K562 (cell line): ENCODE measurements at regions not wholly inside any gene's neighbourhood (a gene's known extent, or its start where the extent isn't known, plus 50 kb on each side); places are given as distances from the start of the nearest gene placed in this dataset.

Source experiments
- ATAC-seq: fragments of 200-7000 bp; cut with Tn5 transposase; 3 replicates; pipeline ENCODE4 v1.9.1; 2020; ENCODE audit warnings: moderate library complexity
- BruUV-seq: library from RNA; stranded (reverse); fragments of 400-500 nt; replicated peaks from 2 replicates; lab custom pipeline; 2021; lab: Mats Ljungman, UMichigan
- CTCF ChIA-PET: fragments of 300-600 bp; formaldehyde crosslinking; extraction: SDS; loops from one replicate; lab custom pipeline; 2021; ENCODE audit warnings: low intra/inter-chr PET ratio; lab: Yijun Ruan, JAX
- POLR2A ChIA-PET: fragments of 300-600, 350-650 bp; sonication (Branson Sonifier 250); formaldehyde crosslinking; extraction: SDS; loops from one replicate; lab custom pipeline; 2021; ENCODE audit warnings: antibody characterized with exemption, inconsistent platforms; lab: Yijun Ruan, JAX
- DNase-seq, 4 experiments: peaks; one replicate each; pipeline versions ENCODE4 v3.0.0 to v3.0.0-alpha.2; 2011 to 2018; ENCODE audit warnings: low spot score in 3 of 4, mixed read lengths in 3 of 4; ENCODE audit errors: extremely low read depth in 1 of 4
- FAIRE-seq: peaks from 2 replicates; lab custom pipeline; 2011; peaks lifted over from hg19 to GRCh38; lab: Jason Lieb, UNC
- H2AFZ ChIP-seq: 2 replicates; pipeline ENCODE4 v1.6.0; 2011; ENCODE audit warnings: low read depth, low read length, control low read depth, inconsistent platforms
- H3K27ac ChIP-seq: fragments of 200-600 bp; 3 replicates; pipeline ENCODE4 v1.8.0; 2011; ENCODE audit warnings: low read depth, mild to moderate bottlenecking, control low read depth, inconsistent platforms, low read length, moderate library complexity, mixed read lengths; ENCODE audit errors: extremely low read depth
- H3K27me3 ChIP-seq, 2 experiments: fragments of 300-600 bp in 1 of 2; 2 replicates in 1 of 2; 3 replicates in 1 of 2; pipeline versions ENCODE4 v1.6.0 to v1.8.0; 2011; ENCODE audit warnings: inconsistent platforms in 2 of 2, low read length in 2 of 2, mild to moderate bottlenecking in 1 of 2, mixed read lengths in 1 of 2, moderate library complexity in 1 of 2; ENCODE audit not compliant: control insufficient read depth in 2 of 2, insufficient read depth in 2 of 2
- H3K36me3 ChIP-seq: fragments of 300-600 bp; 3 replicates; pipeline ENCODE4 v1.8.0; 2011; ENCODE audit warnings: mild to moderate bottlenecking, low read length, inconsistent platforms; ENCODE audit not compliant: control insufficient read depth, insufficient read depth
- H3K4me1 ChIP-seq, 2 experiments: fragments of 200-600 bp in 1 of 2; replicated peaks in 1 of 2; 2 replicates in 1 of 2; 3 replicates in 1 of 2; pipeline versions ENCODE4 v1.5.1 to v1.8.0; 2011; ENCODE audit warnings: inconsistent platforms in 2 of 2, low read length in 2 of 2, mild to moderate bottlenecking in 1 of 2, mixed read lengths in 1 of 2, moderate library complexity in 1 of 2; ENCODE audit not compliant: control insufficient read depth in 2 of 2, insufficient read depth in 2 of 2
- H3K4me2 ChIP-seq: 2 replicates; pipeline ENCODE4 v1.6.1; 2011; ENCODE audit warnings: low read length, control low read depth, inconsistent platforms, mixed read lengths; ENCODE audit not compliant: insufficient read depth
- H3K4me3 ChIP-seq: fragments of 200-600 bp; sonication (generic), shearing (Covaris generic); 2 replicates; pipeline ENCODE4 v1.5.1; 2016; ENCODE audit warnings: control low read depth, inconsistent platforms
- H3K79me2 ChIP-seq: fragments of 200-600 bp; 3 replicates; pipeline ENCODE4 v1.8.0; 2011; ENCODE audit warnings: low read length, inconsistent platforms; ENCODE audit not compliant: control insufficient read depth, insufficient read depth
- H3K9ac ChIP-seq, 2 experiments: 2 replicates each; pipeline versions ENCODE4 v1.6.0 to v1.6.1; 2011; ENCODE audit warnings: low read depth in 2 of 2, low read length in 2 of 2, control low read depth in 1 of 2, inconsistent platforms in 1 of 2, mild to moderate bottlenecking in 1 of 2, mixed read lengths in 1 of 2; ENCODE audit not compliant: insufficient read depth in 1 of 2
- H3K9me1 ChIP-seq: one replicate; pipeline ENCODE4 v1.6.0; 2011; ENCODE audit warnings: inconsistent platforms, mild to moderate bottlenecking, low read length, moderate library complexity; ENCODE audit not compliant: control insufficient read depth, insufficient read depth
- H3K9me3 ChIP-seq: replicated peaks from 2 replicates; pipeline ENCODE4 v1.5.1; 2011; ENCODE audit warnings: low read depth, low read length, inconsistent platforms; ENCODE audit not compliant: control insufficient read depth, insufficient read depth
- H4K20me1 ChIP-seq: replicated peaks from 2 replicates; pipeline ENCODE4 v1.6.1; 2011; ENCODE audit warnings: low read length, inconsistent platforms, mixed read lengths; ENCODE audit not compliant: control insufficient read depth, insufficient read depth
- NKRF ChIP-seq: fragments of 450-650 bp; IDR thresholded peaks from 2 replicates; pipeline ENCODE4 v1.6.1; 2016; ENCODE audit warnings: borderline replicate concordance
- RAD21 ChIP-seq, 2 experiments: fragments of 250-450 bp in 1 of 2; fragments of 450-650 bp in 1 of 2; sonication (Bioruptor Pico) in 1 of 2; formaldehyde crosslinking in 1 of 2; IDR thresholded peaks in 1 of 2; conservative IDR thresholded peaks in 1 of 2; 2 replicates each; pipeline versions ENCODE4 v1.4.0 to v1.8.0; 2020 to 2022; ENCODE audit warnings: mild to moderate bottlenecking in 2 of 2, moderate library complexity in 1 of 2
- RBM25 ChIP-seq: fragments of 200-400 bp; formaldehyde crosslinking; IDR thresholded peaks from 2 replicates; pipeline ENCODE4 v1.6.1; 2018; ENCODE audit warnings: low read length, low read depth, moderate library complexity; ENCODE audit not compliant: severe bottlenecking
- ZBTB40 ChIP-seq, 2 experiments: fragments of 450-650 bp in 1 of 2; sonication (generic) in 1 of 2; formaldehyde crosslinking in 1 of 2; IDR thresholded peaks; 2 replicates each; pipeline versions ENCODE4 v1.7.1 to v1.9.0; 2016 to 2022; ENCODE audit warnings: inconsistent platforms in 1 of 2, mild to moderate bottlenecking in 1 of 2, missing genetic modification reagents in 1 of 2
- ZKSCAN8 ChIP-seq: fragments of 200-800 bp; sonication (Bioruptor generic); IDR thresholded peaks from 2 replicates; pipeline ENCODE4 v1.6.1; 2016; ENCODE audit warnings: missing genetic modification characterization, missing compliant biosample characterization
- ZNF133 ChIP-seq: fragments of 250-450 bp; sonication (Bioruptor Pico); IDR thresholded peaks from 2 replicates; pipeline ENCODE4 v1.4.0; 2020; ENCODE audit warnings: mild to moderate bottlenecking
- WGBS: fragments of 100-300 bp; shearing (Covaris generic); methylation state at CpG from one replicate; pipeline ENCODE4 v1.1.6; 2016; ENCODE audit warnings: low coverage, mixed read lengths; ENCODE audit not compliant: insufficient coverage; ENCODE audit errors: missing lambda C conversion rate; 5-methylcytosine and 5-hydroxymethylcytosine counted together
- in situ Hi-C: fragments of 300-500 bp; cut with MboI; formaldehyde crosslinking; loops from 4 replicates; pipeline ENCODE4 v1.15.0; 2018; ENCODE audit warnings: inconsistent platforms, mixed read lengths
- intact Hi-C: fragments of 100-400 bp; cut with micrococcal nuclease; formaldehyde crosslinking; loops from 2 replicates; pipeline ENCODE4 v1.14.2; 2022

DNA sequence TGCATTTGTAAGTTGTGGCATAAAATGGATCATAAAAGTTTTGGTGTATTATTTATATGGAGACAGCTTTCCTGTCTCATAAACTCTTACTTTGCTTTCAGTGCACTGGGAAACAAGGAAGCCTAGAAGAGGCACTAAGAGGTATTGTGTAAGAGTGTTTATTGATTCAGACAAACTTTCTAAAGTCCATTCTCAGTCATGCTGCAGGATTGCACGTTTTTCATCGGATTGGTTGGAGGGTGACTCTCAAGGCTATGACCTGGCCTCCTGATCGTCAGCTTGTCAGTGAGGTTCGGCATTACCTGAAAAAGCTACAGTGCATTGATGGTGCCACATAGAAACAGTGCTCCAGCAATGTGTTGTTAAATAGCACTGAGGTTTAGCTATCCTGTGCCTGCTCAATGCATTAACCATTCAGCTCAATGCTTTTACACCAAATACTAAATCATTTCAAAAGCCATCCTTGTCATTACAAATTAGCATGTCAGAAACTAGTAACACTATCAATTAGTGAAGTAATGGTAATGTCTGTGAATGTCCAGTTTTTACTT, 545.5 kb downstream of the CBLN2 start:
- ATAC-seq (no peak), FAIRE-seq (no peak), DNase-seq (no peak)
- no peak overlapping the region for H3K27ac ChIP-seq
- H3K9me3 ChIP-seq = no peaks in the 10 kb centered on the region
- no peaks in the 10 kb centered on the region for H3K79me2 ChIP-seq
- no peaks in the 10 kb centered on the region for H3K27me3 ChIP-seq
- no peaks in the 10 kb centered on the region for H4K20me1 ChIP-seq
- no peaks in the 10 kb centered on the region for H3K9me1 ChIP-seq
- CTCF ChIA-PET = no interaction called here
- POLR2A ChIA-PET = no interaction called here
- 0% methylated on average over 4 of the region's 4 CpGs for WGBS
- in situ Hi-C loops (no loop called here), intact Hi-C loops (no loop called here)
- no peaks in the 10 kb centered on the region for H3K4me1 ChIP-seq
- TF ChIP-seq ZNF133 (CRISPR knock-in tag) (no peak), RBM25 (no peak), RAD21 (CRISPR knock-in tag; conservative IDR thresholded peaks at IDR 0.05 in 1 of 2, IDR thresholded peaks at IDR 0.05 in 1 of 2) (no peak), ZBTB40 (IDR thresholded peaks at IDR 0.05) (no peak), ZBTB40 (CRISPR knock-in tag; IDR thresholded peaks at IDR 0.05) (no peak), ZKSCAN8 (CRISPR knock-in tag) (no peak), NKRF (no peak)
- H3K4me2 ChIP-seq = no peak overlapping the region
- no TSS peak for BruUV-seq
- no peaks in the 10 kb centered on the region for H3K36me3 ChIP-seq
- no peak overlapping the region for H3K4me3 ChIP-seq
- no peak overlapping the region for H3K9ac ChIP-seq
- no peak overlapping the region for H2AFZ ChIP-seq
